IMR-90 (cell line): ENCODE measurements at regions not wholly inside any gene's neighbourhood (a gene's known extent, or its start where the extent isn't known, plus 50 kb on each side); places are given as distances from the start of the nearest gene placed in this dataset.

Source experiments
- ATAC-seq: fragments of 200-7000 bp; cut with Tn5 transposase; 2 replicates; pipeline ENCODE4 v1.9.1; 2020; ENCODE audit warnings: low read depth, mild to moderate bottlenecking, moderate library complexity
- BruUV-seq: library from RNA; stranded (reverse); fragments of 400-500 nt; replicated peaks from 2 replicates; lab custom pipeline; 2021; lab: Mats Ljungman, UMichigan
- CTCF ChIA-PET: fragments of 300-600 bp; formaldehyde crosslinking; extraction: SDS; loops from one replicate; lab custom pipeline; 2021; ENCODE audit warnings: antibody characterized with exemption; lab: Yijun Ruan, JAX
- POLR2A ChIA-PET: fragments of 300-600 bp; sonication (Branson Sonifier 250); formaldehyde crosslinking; loops from one replicate; lab custom pipeline; 2022; ENCODE audit warnings: antibody characterized with exemption; ENCODE audit not compliant: unreplicated experiment; lab: Charles Lee
- DNase-seq: peaks from one replicate; pipeline ENCODE4 v3.0.0; 2013
- H2AFZ ChIP-seq: replicated peaks from 2 replicates; pipeline ENCODE3; 2013; ENCODE audit warnings: low read length, mild to moderate bottlenecking; ENCODE audit not compliant: poor library complexity
- H2AK5ac ChIP-seq: 2 replicates; pipeline ENCODE4 v1.6.1; 2013; ENCODE audit warnings: low read depth, low read length, inconsistent platforms
- H2AK9ac ChIP-seq: replicated peaks from 2 replicates; pipeline ENCODE3; 2013; ENCODE audit warnings: mild to moderate bottlenecking, low read depth, low read length, moderate library complexity; ENCODE audit not compliant: poor library complexity
- H2BK120ac ChIP-seq: 2 replicates; pipeline ENCODE4 v1.6.1; 2013; ENCODE audit warnings: low read depth, low read length, inconsistent platforms
- H2BK15ac ChIP-seq: 3 replicates; pipeline ENCODE4 v1.6.1; 2013; ENCODE audit warnings: low read depth, low read length, inconsistent platforms
- H2BK20ac ChIP-seq: 2 replicates; pipeline ENCODE4 v1.6.1; 2013; ENCODE audit warnings: low read depth, mild to moderate bottlenecking, inconsistent platforms, low read length, moderate library complexity
- H2BK5ac ChIP-seq: 2 replicates; pipeline ENCODE4 v1.6.1; 2013; ENCODE audit warnings: mild to moderate bottlenecking, low read depth, low read length, inconsistent platforms; ENCODE audit not compliant: poor library complexity, severe bottlenecking
- H3K14ac ChIP-seq: replicated peaks from 2 replicates; pipeline ENCODE4 v1.6.1; 2013; ENCODE audit warnings: low read depth, low read length, inconsistent platforms
- H3K18ac ChIP-seq: 2 replicates; pipeline ENCODE4 v1.6.1; 2013; ENCODE audit warnings: low read depth, low read length, control low read depth
- H3K23ac ChIP-seq: 2 replicates; pipeline ENCODE4 v1.6.1; 2013; ENCODE audit warnings: low read depth, low read length, inconsistent platforms
- H3K27ac ChIP-seq: 2 replicates; pipeline ENCODE4 v1.5.1; 2013; ENCODE audit warnings: mild to moderate bottlenecking, control low read depth, low read length; ENCODE audit not compliant: insufficient read depth
- H3K27me3 ChIP-seq: 2 replicates; pipeline ENCODE4 v1.6.1; 2013; ENCODE audit warnings: low read length; ENCODE audit not compliant: control insufficient read depth, insufficient read depth
- H3K36me3 ChIP-seq: 2 replicates; pipeline ENCODE4 v1.6.1; 2013; ENCODE audit warnings: low read length, mixed read lengths; ENCODE audit not compliant: control insufficient read depth, insufficient read depth
- H3K4ac ChIP-seq: 2 replicates; pipeline ENCODE4 v1.6.1; 2013; ENCODE audit warnings: low read depth, low read length, inconsistent platforms
- H3K4me1 ChIP-seq: 2 replicates; pipeline ENCODE4 v1.6.1; 2013; ENCODE audit warnings: low read length, mixed read lengths; ENCODE audit not compliant: control insufficient read depth, insufficient read depth
- H3K4me2 ChIP-seq: 2 replicates; pipeline ENCODE4 v1.6.1; 2013; ENCODE audit warnings: low read depth, mild to moderate bottlenecking, control low read depth, low read length, moderate library complexity
- H3K4me3 ChIP-seq: 2 replicates; pipeline ENCODE4 v1.5.1; 2013; ENCODE audit warnings: low read depth, mild to moderate bottlenecking, control low read depth, low read length, moderate library complexity; ENCODE audit not compliant: insufficient read depth
- H3K56ac ChIP-seq: 2 replicates; pipeline ENCODE4 v1.6.1; 2013; ENCODE audit warnings: low read length, inconsistent platforms; ENCODE audit not compliant: insufficient read depth; ENCODE audit errors: extremely low read depth
- H3K79me1 ChIP-seq, 2 experiments: 2 replicates each; pipeline ENCODE4 v1.6.1; 2013; ENCODE audit warnings: low read length in 2 of 2, inconsistent platforms in 1 of 2, low read depth in 1 of 2
- H3K9ac ChIP-seq: 2 replicates; pipeline ENCODE4 v1.6.1; 2013; ENCODE audit warnings: low read depth, low read length, control low read depth
- H3K9me1 ChIP-seq: 2 replicates; pipeline ENCODE4 v1.6.1; 2013; ENCODE audit warnings: low read length, inconsistent platforms; ENCODE audit not compliant: insufficient read depth
- H3K9me3 ChIP-seq: 2 replicates; pipeline ENCODE4 v1.6.1; 2013; ENCODE audit warnings: low read length; ENCODE audit not compliant: control insufficient read depth, insufficient read depth
- H4K20me1 ChIP-seq: 2 replicates; pipeline ENCODE4 v1.6.1; 2013; ENCODE audit warnings: low read length, inconsistent platforms; ENCODE audit not compliant: insufficient read depth
- H4K5ac ChIP-seq: 2 replicates; pipeline ENCODE4 v1.6.1; 2013; ENCODE audit warnings: mild to moderate bottlenecking, low read depth, low read length, control low read depth
- H4K8ac ChIP-seq, 2 experiments: 2 replicates each; pipeline ENCODE4 v1.6.1; 2013; ENCODE audit warnings: low read depth in 2 of 2, low read length in 2 of 2, control low read depth in 1 of 2, inconsistent platforms in 1 of 2
- H4K91ac ChIP-seq: 2 replicates; pipeline ENCODE4 v1.6.1; 2013; ENCODE audit warnings: low read depth, low read length, inconsistent platforms; ENCODE audit not compliant: insufficient read depth
- BHLHE40 ChIP-seq: fragments of 150-350 bp; IDR thresholded peaks from 2 replicates; pipeline ENCODE4 v1.6.1; 2016; ENCODE audit warnings: mild to moderate bottlenecking, low read depth, low read length
- CEBPB ChIP-seq: IDR thresholded peaks from 2 replicates; pipeline ENCODE4 v1.6.1; 2012; ENCODE audit warnings: low read depth, low read length, improper control_type of control experiment
- CHD1 ChIP-seq: IDR thresholded peaks from 2 replicates; pipeline ENCODE4 v1.6.1; 2012; ENCODE audit warnings: low read depth, low read length, improper control_type of control experiment
- CTCF ChIP-seq: conservative IDR thresholded peaks from 2 replicates; pipeline ENCODE4 v1.5.1; 2012; ENCODE audit warnings: mild to moderate bottlenecking, low read depth, low read length, improper control_type of control experiment
- ELK1 ChIP-seq: fragments of 150-350 bp; IDR thresholded peaks from 2 replicates; pipeline ENCODE4 v1.6.1; 2016; ENCODE audit warnings: low read depth, mild to moderate bottlenecking, low read length, moderate library complexity, borderline replicate concordance
- FOS ChIP-seq: fragments of 150-350 bp; IDR thresholded peaks from 2 replicates; pipeline ENCODE4 v1.6.1; 2016; ENCODE audit warnings: low read depth, low read length
- MAFK ChIP-seq: IDR thresholded peaks from 2 replicates; pipeline ENCODE4 v1.6.1; 2012; ENCODE audit warnings: low read depth, low read length, improper control_type of control experiment
- MAZ ChIP-seq: IDR thresholded peaks from 2 replicates; pipeline ENCODE4 v1.6.1; 2012; ENCODE audit warnings: low read depth, mild to moderate bottlenecking, low read length, improper control_type of control experiment, moderate library complexity, borderline replicate concordance
- MXI1 ChIP-seq: IDR thresholded peaks from 2 replicates; pipeline ENCODE4 v1.6.1; 2012; ENCODE audit warnings: low read depth, mild to moderate bottlenecking, low read length, moderate library complexity, borderline replicate concordance
- NFE2L2 ChIP-seq: fragments of 150-350 bp; IDR thresholded peaks from 2 replicates; pipeline ENCODE4 v1.6.1; 2016; ENCODE audit warnings: low read depth, mild to moderate bottlenecking, low read length
- POLR2A ChIP-seq: IDR thresholded peaks from 2 replicates; pipeline ENCODE4 v1.6.1; 2012; ENCODE audit warnings: mild to moderate bottlenecking, low read depth, low read length
- RAD21 ChIP-seq: IDR thresholded peaks from 2 replicates; pipeline ENCODE4 v1.6.1; 2012; ENCODE audit warnings: low read length, improper control_type of control experiment
- RCOR1 ChIP-seq: IDR thresholded peaks from 2 replicates; pipeline ENCODE4 v1.6.1; 2012; ENCODE audit warnings: mild to moderate bottlenecking, low read length, improper control_type of control experiment; ENCODE audit not compliant: insufficient replicate concordance
- RFX5 ChIP-seq: IDR thresholded peaks from 2 replicates; pipeline ENCODE4 v1.8.0; 2012; ENCODE audit warnings: low read depth, mild to moderate bottlenecking, low read length, moderate library complexity
- SMC3 ChIP-seq: fragments of 150-350 bp; IDR thresholded peaks from 2 replicates; pipeline ENCODE4 v1.6.1; 2016; ENCODE audit warnings: low read depth, mild to moderate bottlenecking, antibody characterized with exemption, low read length, moderate library complexity
- USF2 ChIP-seq: fragments of 150-350 bp; IDR thresholded peaks from 2 replicates; pipeline ENCODE4 v1.6.1; 2017; ENCODE audit warnings: mild to moderate bottlenecking, antibody characterized with exemption, low read length, low read depth
- WGBS, 2 experiments: methylation state at CpG; one replicate each; pipeline versions ENCODE4 v1.1.5 to v1.1.7; 2013; ENCODE audit warnings: missing lambda C conversion rate in 2 of 2; ENCODE audit not compliant: insufficient read length in 1 of 2; ENCODE audit errors: extremely low coverage in 2 of 2; 5-methylcytosine and 5-hydroxymethylcytosine counted together
- dilution Hi-C: fragments of 300-500 bp; cut with HindIII; formaldehyde crosslinking; loops from one replicate; pipeline ENCODE4 v1.14.3; 2018; ENCODE audit warnings: low sequenced_read_pairs; ENCODE audit not compliant: unreplicated experiment
- in situ Hi-C: fragments of 300-500 bp; cut with MboI; formaldehyde crosslinking; loops from 3 replicates; pipeline ENCODE4 v1.14.3; 2019; ENCODE audit warnings: low sequenced_read_pairs, inconsistent platforms, mixed read lengths
- intact Hi-C: fragments of 100-400 bp; cut with micrococcal nuclease; formaldehyde crosslinking; loops from 2 replicates; pipeline ENCODE4 v1.10.0; 2022

GRCh38 chr2:147779440-147779839 lies 65.4 kb upstream of the ACVR2A start:
- H3K9me1 ChIP-seq, result no peaks in the 10 kb centered on the region
- H2BK20ac ChIP-seq, result no peak overlapping the region
- H3K27ac ChIP-seq, result no peak overlapping the region
- no peak overlapping the region for H3K56ac ChIP-seq
- POLR2A ChIA-PET, result no interaction called here
- H3K4ac ChIP-seq, result no peak overlapping the region
- dilution Hi-C loops (no loop called here), in situ Hi-C loops (no loop called here), intact Hi-C loops (no loop called here)
- ATAC-seq, result no peak
- CTCF ChIA-PET, result no interaction called here
- no peak overlapping the region for H2BK120ac ChIP-seq
- H2BK5ac ChIP-seq, result no peak overlapping the region
- no peak overlapping the region for H4K91ac ChIP-seq
- H3K36me3 ChIP-seq, result no peaks in the 10 kb centered on the region
- no CpG with 5 or more reads among the region's 1 CpG for WGBS, 2 experiments
- H4K5ac ChIP-seq, result no peak overlapping the region
- no TSS peak for BruUV-seq
- no peak overlapping the region for H2AK5ac ChIP-seq
- H3K9me3 ChIP-seq, result no peaks in the 10 kb centered on the region
- H4K20me1 ChIP-seq, result no peaks in the 10 kb centered on the region
- TF ChIP-seq CTCF (no peak), CEBPB (no peak), SMC3 (no peak), MAZ (no peak), ELK1 (no peak), USF2 (no peak), FOS (no peak), RFX5 (no peak), CHD1 (no peak), BHLHE40 (no peak), NFE2L2 (no peak), MAFK (no peak), POLR2A (no peak), RAD21 (no peak), MXI1 (no peak), RCOR1 (no peak)
- H3K4me2 ChIP-seq, result no peak overlapping the region
- H3K27me3 ChIP-seq, result no peaks in the 10 kb centered on the region
- H3K9ac ChIP-seq, result no peak overlapping the region
- H3K14ac ChIP-seq, result no peak overlapping the region
- no peak overlapping the region for H2AK9ac ChIP-seq
- no peak overlapping the region for H3K4me3 ChIP-seq
- no peak overlapping the region for H4K8ac ChIP-seq
- H3K4me1 ChIP-seq, result no peaks in the 10 kb centered on the region
- H3K79me1 ChIP-seq, result no peaks in the 10 kb centered on the region
- DNase-seq, result no peak
- H3K18ac ChIP-seq, result no peak overlapping the region
- no peak overlapping the region for H2BK15ac ChIP-seq
- H3K23ac ChIP-seq, result no peak overlapping the region
- H2AFZ ChIP-seq, result no peak overlapping the region
